Caco-2 (cell line): ENCODE measurements at regions not wholly inside any gene's neighbourhood (a gene's known extent, or its start where the extent isn't known, plus 50 kb on each side); places are given as distances from the start of the nearest gene placed in this dataset.

ENCODE experiments used
- BruUV-seq: library from RNA; stranded (reverse); fragments of 400-500 nt; replicated peaks from 2 replicates; lab custom pipeline; 2021; lab: Mats Ljungman, UMichigan
- CTCF ChIA-PET: fragments of 300-600 bp; sonication (Branson Sonifier 250); formaldehyde crosslinking; loops from one replicate; lab custom pipeline; 2022; ENCODE audit warnings: antibody characterized with exemption; lab: Charles Lee
- POLR2A ChIA-PET: fragments of 300-600 bp; sonication (Branson Sonifier 250); formaldehyde crosslinking; loops from one replicate; lab custom pipeline; 2022; ENCODE audit warnings: antibody characterized with exemption; lab: Charles Lee
- DNase-seq, 2 experiments: peaks; one replicate each; pipeline versions ENCODE4 v3.0.0 to v3.0.0-alpha.2; 2020 to 2022
- H3K27me3 ChIP-seq: replicated peaks from 2 replicates; pipeline ENCODE4 v1.6.0; 2011; ENCODE audit warnings: low read length; ENCODE audit not compliant: control insufficient read depth, insufficient read depth
- H3K36me3 ChIP-seq: 2 replicates; pipeline ENCODE4 v1.5.1; 2011; ENCODE audit warnings: low read length; ENCODE audit not compliant: control insufficient read depth, insufficient read depth
- H3K4me1 ChIP-seq: fragments of 250-450 bp; sonication (Bioruptor Pico); 2 replicates; pipeline ENCODE4 v1.5.1; 2020; ENCODE audit warnings: mild to moderate bottlenecking
- H3K4me3 ChIP-seq: 2 replicates; pipeline ENCODE4 v1.5.1; 2011; ENCODE audit warnings: low read depth, mild to moderate bottlenecking, control low read depth, low read length
- H3K9me3 ChIP-seq: fragments of 250-450 bp; sonication (Bioruptor Pico); 2 replicates; pipeline ENCODE4 v1.5.1; 2020; ENCODE audit warnings: mild to moderate bottlenecking, moderate library complexity
- H3K27ac Mint-ChIP-seq: one replicate; pipeline ENCODE4 v1.8.0; 2022; ENCODE audit warnings: mixed read lengths; ENCODE audit not compliant: unreplicated experiment
- H3K27me3 Mint-ChIP-seq: one replicate; pipeline ENCODE4 v1.8.0; 2022; ENCODE audit warnings: mixed read lengths; ENCODE audit not compliant: insufficient read depth, unreplicated experiment
- H3K36me3 Mint-ChIP-seq: one replicate; pipeline ENCODE4 v1.8.0; 2022; ENCODE audit warnings: mild to moderate bottlenecking, mixed read lengths; ENCODE audit not compliant: insufficient read depth, unreplicated experiment
- H3K4me1 Mint-ChIP-seq: one replicate; pipeline ENCODE4 v1.8.0; 2022; ENCODE audit warnings: low read depth, mixed read lengths; ENCODE audit not compliant: unreplicated experiment
- H3K4me3 Mint-ChIP-seq: one replicate; pipeline ENCODE4 v1.8.0; 2022; ENCODE audit warnings: mild to moderate bottlenecking, moderate library complexity, mixed read lengths; ENCODE audit not compliant: unreplicated experiment
- H3K9me3 Mint-ChIP-seq: one replicate; pipeline ENCODE4 v1.8.0; 2022; ENCODE audit warnings: mixed read lengths; ENCODE audit not compliant: unreplicated experiment
- CTCF ChIP-seq, 2 experiments: fragments of 200-600 bp in 1 of 2; IDR thresholded peaks; 1 replicate in 1 of 2; 2 replicates in 1 of 2; pipeline versions ENCODE4 v1.5.1 to v1.8.0; 2011 to 2022; ENCODE audit warnings: antibody characterized with exemption in 1 of 2, control low read depth in 1 of 2, inconsistent platforms in 1 of 2, low read depth in 1 of 2, low read length in 1 of 2, mild to moderate bottlenecking in 1 of 2, moderate library complexity in 1 of 2; ENCODE audit not compliant: insufficient read depth in 1 of 2, severe bottlenecking in 1 of 2, unreplicated experiment in 1 of 2
- intact Hi-C: fragments of 100-400 bp; cut with micrococcal nuclease; formaldehyde crosslinking; loops from one replicate; pipeline ENCODE4 v1.10.0; 2022; ENCODE audit not compliant: unreplicated experiment

GRCh38 chr1:234957330-234958065 lies 171.1 kb downstream of the TOMM20 start:
- TF ChIP-seq CTCF (IDR thresholded peaks at IDR 0.05; ENCODE audit: insufficient read depth in 1 of 2, low read depth in 1 of 2, low read length in 1 of 2, severe bottlenecking in 1 of 2, unreplicated experiment in 1 of 2): no peak
- peaks cover 23% of the 10 kb centered on the region for H3K36me3 Mint-ChIP-seq
- H3K27ac Mint-ChIP-seq: peak overlapping the region; percentile 89
- intact Hi-C loops: loop anchor here (1.0 to 5.0 kb wide), 5 partner anchors 81 to 314 kb away; no protein-coding TSS in a partner anchor
- Histone ChIP-seq H3K9me3 (no peaks in the 10 kb centered on the region), H3K4me3 (no peak overlapping the region), H3K27me3 (no peaks in the 10 kb centered on the region), H3K4me1 (peaks cover 92% of the 10 kb centered on the region), H3K36me3 (no peaks in the 10 kb centered on the region)
- H3K4me1 Mint-ChIP-seq: peaks cover 71% of the 10 kb centered on the region
- ChIA-PET CTCF (interaction anchor here (0.5 to 1.9 kb wide), 10 partner anchors 13 to 547 kb away, joined by 3 to 8 read pairs (median 3); partner anchors contain the start of gene B3GALNT2), POLR2A (interaction anchor here (0.5 to 2.1 kb wide), 15 partner anchors 10 to 1425 kb away, joined by 3 to 24 read pairs (median 5); no protein-coding TSS in a partner anchor)
- peak overlapping the region; percentile 55 for H3K4me3 Mint-ChIP-seq
- no peaks in the 10 kb centered on the region for H3K9me3 Mint-ChIP-seq
- H3K27me3 Mint-ChIP-seq: no peaks in the 10 kb centered on the region
- peak; percentile 92 to 96 for DNase-seq
- no TSS peak for BruUV-seq

- no peaks in the 10 kb centered on the region for H3K9me3 ChIP-seq
- H3K36me3 Mint-ChIP-seq: peaks cover 23% of the 10 kb centered on the region
- DNase-seq: peak; percentile 79 to 88
- H3K27me3 Mint-ChIP-seq: no peaks in the 10 kb centered on the region
- BruUV-seq: TSS peak; percentile 14
- peak overlapping the region; percentile 89 for H3K27ac Mint-ChIP-seq
- no peak for TF ChIP-seq CTCF (IDR thresholded peaks at IDR 0.05; ENCODE audit: insufficient read depth in 1 of 2, low read depth in 1 of 2, low read length in 1 of 2, severe bottlenecking in 1 of 2, unreplicated experiment in 1 of 2)
- H3K4me1 Mint-ChIP-seq: peaks cover 65% of the 10 kb centered on the region
- POLR2A ChIA-PET: interaction anchor here (0.6 to 2.1 kb wide), 13 partner anchors 11 to 448 kb away, joined by 3 to 24 read pairs (median 5); no protein-coding TSS in a partner anchor
- peak overlapping the region; percentile 55 for H3K4me3 Mint-ChIP-seq
- no peaks in the 10 kb centered on the region for H3K27me3 ChIP-seq
- no peaks in the 10 kb centered on the region for H3K36me3 ChIP-seq
- H3K4me3 ChIP-seq: no peak overlapping the region
- CTCF ChIA-PET: interaction anchor here (0.5 to 1.9 kb wide), 10 partner anchors 13 to 547 kb away, joined by 3 to 8 read pairs (median 4); partner anchors contain the start of gene B3GALNT2
- intact Hi-C loops: loop anchor here (1.0 to 5.0 kb wide), 5 partner anchors 81 to 314 kb away; no protein-coding TSS in a partner anchor
- peaks cover 85% of the 10 kb centered on the region for H3K4me1 ChIP-seq
- no peaks in the 10 kb centered on the region for H3K9me3 Mint-ChIP-seq
Observed at GRCh38 chr1:234956821-234957329, 171.8 kb downstream of the TOMM20 start.

- H3K4me1 ChIP-seq: peaks cover 69% of the 10 kb centered on the region
- Mint-ChIP-seq H3K4me3 (peak overlapping the region; percentile 64), H3K4me1 (peaks cover 50% of the 10 kb centered on the region), H3K36me3 (peaks cover 15% of the 10 kb centered on the region), H3K27ac (peak overlapping the region; percentile 99), H3K9me3 (no peaks in the 10 kb centered on the region), H3K27me3 (no peaks in the 10 kb centered on the region)
- CTCF ChIA-PET: interaction anchor here (0.7 to 1.6 kb wide), 2 partner anchors 20 to 79 kb away, joined by 3 to 5 read pairs; no protein-coding TSS in a partner anchor
- peak in 1 of 2 experiments; percentile 20 for TF ChIP-seq CTCF (IDR thresholded peaks at IDR 0.05; ENCODE audit: insufficient read depth in 1 of 2, low read depth in 1 of 2, low read length in 1 of 2, severe bottlenecking in 1 of 2, unreplicated experiment in 1 of 2)
- H3K9me3 ChIP-seq: no peaks in the 10 kb centered on the region
- no peaks in the 10 kb centered on the region for H3K36me3 ChIP-seq
- intact Hi-C loops: loop anchor here (5.0 kb wide), 1 partner anchor 133 kb away; no protein-coding TSS in a partner anchor
- no peak overlapping the region for H3K4me3 ChIP-seq
- peak; percentile 82 to 93 for DNase-seq
- POLR2A ChIA-PET: interaction anchor here (0.6 to 1.6 kb wide), 5 partner anchors 15 to 344 kb away, joined by 3 to 7 read pairs (median 4); no protein-coding TSS in a partner anchor
- H3K27me3 ChIP-seq: no peaks in the 10 kb centered on the region
- BruUV-seq: no TSS peak
Observed at GRCh38 chr1:234955107-234955731, 173.4 kb downstream of the TOMM20 start.
